ENCODE measurements at regions not wholly inside any gene's neighbourhood (a gene's known extent, or its start where the extent isn't known, plus 50 kb on each side); places are given as distances from the start of the nearest gene placed in this dataset.

DNA sequence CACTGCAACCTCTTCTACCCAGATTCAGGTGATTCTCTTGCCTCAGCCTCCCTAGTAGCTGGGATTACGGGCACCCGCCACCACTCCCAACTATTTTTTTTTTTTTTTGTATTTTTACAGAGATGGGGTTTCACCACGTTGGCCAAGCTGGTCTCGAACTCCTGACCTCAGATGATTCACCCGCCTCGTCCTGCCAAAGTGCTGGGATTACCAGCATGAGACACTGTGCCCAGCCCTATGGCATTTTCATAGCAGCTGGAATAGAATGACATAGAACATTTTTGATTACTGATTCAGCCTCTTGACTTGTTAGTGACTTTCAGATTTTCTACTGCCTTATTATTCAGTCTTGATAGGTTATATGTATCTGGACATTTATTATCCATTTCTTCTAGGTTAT is 1046.2 kb downstream of the AMY1C start:
- TF ChIP-seq, protein P1, sequence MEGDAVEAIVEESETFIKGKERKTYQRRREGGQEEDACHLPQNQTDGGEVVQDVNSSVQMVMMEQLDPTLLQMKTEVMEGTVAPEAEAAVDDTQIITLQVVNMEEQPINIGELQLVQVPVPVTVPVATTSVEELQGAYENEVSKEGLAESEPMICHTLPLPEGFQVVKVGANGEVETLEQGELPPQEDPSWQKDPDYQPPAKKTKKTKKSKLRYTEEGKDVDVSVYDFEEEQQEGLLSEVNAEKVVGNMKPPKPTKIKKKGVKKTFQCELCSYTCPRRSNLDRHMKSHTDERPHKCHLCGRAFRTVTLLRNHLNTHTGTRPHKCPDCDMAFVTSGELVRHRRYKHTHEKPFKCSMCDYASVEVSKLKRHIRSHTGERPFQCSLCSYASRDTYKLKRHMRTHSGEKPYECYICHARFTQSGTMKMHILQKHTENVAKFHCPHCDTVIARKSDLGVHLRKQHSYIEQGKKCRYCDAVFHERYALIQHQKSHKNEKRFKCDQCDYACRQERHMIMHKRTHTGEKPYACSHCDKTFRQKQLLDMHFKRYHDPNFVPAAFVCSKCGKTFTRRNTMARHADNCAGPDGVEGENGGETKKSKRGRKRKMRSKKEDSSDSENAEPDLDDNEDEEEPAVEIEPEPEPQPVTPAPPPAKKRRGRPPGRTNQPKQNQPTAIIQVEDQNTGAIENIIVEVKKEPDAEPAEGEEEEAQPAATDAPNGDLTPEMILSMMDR (IDR thresholded peaks at IDR 0.05; ENCODE audit: extremely low read depth, insufficient read depth, missing control alignments): no peak
- in situ Hi-C loops (cut with MboI; ENCODE audit: low pct_unique_long_range_greater_than_20kb, low sequenced_read_pairs, unreplicated experiment): no loop called here
- no peak for DNase-seq (ENCODE audit: low spot score)

DNA sequence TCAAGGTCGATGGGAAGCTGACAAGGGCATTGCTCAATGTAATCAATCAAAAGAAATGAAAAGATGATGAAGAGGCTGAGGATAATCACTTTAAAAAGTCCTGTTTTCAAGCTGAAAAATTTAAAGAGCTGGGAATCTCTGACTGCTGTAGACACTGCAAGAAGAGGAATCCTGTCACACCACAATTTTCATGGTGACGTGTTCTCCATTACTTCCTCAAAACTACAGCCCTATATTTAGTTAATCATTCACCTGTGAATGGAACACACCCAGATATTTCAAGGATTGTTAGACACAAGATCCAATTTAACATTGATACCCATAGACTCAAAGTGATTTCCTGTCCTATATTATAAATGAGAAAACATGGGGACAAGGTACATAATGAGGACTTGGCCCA is 1048.3 kb downstream of the AMY1C start:
- TF ChIP-seq, protein P1 (IDR thresholded peaks at IDR 0.05; ENCODE audit: extremely low read depth, insufficient read depth, missing control alignments): no peak
- in situ Hi-C loops (cut with MboI; ENCODE audit: low pct_unique_long_range_greater_than_20kb, low sequenced_read_pairs, unreplicated experiment): no loop called here
- DNase-seq (ENCODE audit: low spot score): no peak

DNA sequence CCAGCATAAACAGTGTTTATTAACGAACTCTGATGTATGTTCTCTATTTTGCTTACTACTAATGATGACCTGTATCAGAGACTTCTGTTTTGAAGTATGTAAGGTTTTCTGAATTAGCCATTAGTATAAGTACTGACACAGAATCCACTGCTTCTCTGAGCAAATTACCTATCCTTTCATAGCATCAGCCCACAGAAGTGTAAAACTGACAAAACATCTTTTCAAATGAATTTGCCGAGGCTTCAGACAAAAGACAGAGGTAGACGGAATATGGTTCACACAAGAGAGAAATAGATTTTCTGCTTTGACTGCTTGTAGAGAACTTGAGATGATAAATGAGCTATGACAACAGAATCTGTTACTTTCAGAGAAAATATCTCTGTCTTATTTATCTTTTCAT is 1051.6 kb downstream of the AMY1C start:
- in situ Hi-C loops (cut with MboI; ENCODE audit: low pct_unique_long_range_greater_than_20kb, low sequenced_read_pairs, unreplicated experiment): no loop called here
- TF ChIP-seq, protein P1 (IDR thresholded peaks at IDR 0.05; ENCODE audit: extremely low read depth, insufficient read depth, missing control alignments): no peak
- DNase-seq (ENCODE audit: low spot score): no peak

DNA sequence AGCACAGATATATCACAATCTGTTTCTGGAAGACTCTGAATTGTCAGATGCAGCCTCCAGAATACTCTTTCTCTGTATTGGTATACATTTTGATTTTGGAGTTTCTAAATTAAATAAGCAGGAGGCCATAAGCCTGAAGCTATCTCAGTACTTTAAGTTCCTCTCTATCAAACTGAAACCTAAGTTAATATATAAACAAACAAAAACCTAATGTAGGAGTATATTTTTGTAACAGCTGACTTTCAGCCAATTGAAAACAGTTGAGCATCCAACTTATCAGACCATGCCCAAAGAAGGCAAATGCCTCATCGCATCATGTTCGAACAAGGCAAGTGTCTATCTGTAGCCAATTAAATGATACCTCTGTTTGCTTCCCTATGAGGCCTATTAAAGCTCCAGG is 1054.4 kb downstream of the AMY1C start:
- DNase-seq (ENCODE audit: low spot score): no peak

DNA sequence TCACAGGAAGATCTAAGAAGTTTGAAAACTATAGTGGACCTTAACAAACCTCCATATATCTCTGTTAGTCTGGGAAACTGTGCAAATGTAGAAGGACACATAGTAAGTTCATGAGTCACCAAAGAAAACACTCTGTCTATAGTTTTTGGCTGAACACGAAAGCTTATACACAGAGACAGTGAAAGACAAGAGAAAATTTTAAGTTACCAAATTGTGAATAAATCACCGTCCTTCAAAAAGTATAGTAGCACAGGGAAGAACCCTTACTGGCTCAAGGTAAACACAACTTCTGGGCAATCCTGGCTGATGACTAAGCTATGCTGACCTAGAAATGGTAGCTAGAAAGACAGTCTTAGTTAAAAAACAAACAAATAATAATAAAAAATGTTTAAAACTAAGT is 1057.9 kb downstream of the AMY1C start:
- no peak for DNase-seq (ENCODE audit: low spot score)
- TF ChIP-seq, protein P1 (IDR thresholded peaks at IDR 0.05; ENCODE audit: extremely low read depth, insufficient read depth, missing control alignments): no peak
- in situ Hi-C loops (cut with MboI; ENCODE audit: low pct_unique_long_range_greater_than_20kb, low sequenced_read_pairs, unreplicated experiment): no loop called here

More for the DNA sequence above, 1054.4 kb downstream of the AMY1C start:
- in situ Hi-C loops (cut with MboI; ENCODE audit: low pct_unique_long_range_greater_than_20kb, low sequenced_read_pairs, unreplicated experiment): no loop called here
- TF ChIP-seq, protein P1 (IDR thresholded peaks at IDR 0.05; ENCODE audit: extremely low read depth, insufficient read depth, missing control alignments): no peak

DNA sequence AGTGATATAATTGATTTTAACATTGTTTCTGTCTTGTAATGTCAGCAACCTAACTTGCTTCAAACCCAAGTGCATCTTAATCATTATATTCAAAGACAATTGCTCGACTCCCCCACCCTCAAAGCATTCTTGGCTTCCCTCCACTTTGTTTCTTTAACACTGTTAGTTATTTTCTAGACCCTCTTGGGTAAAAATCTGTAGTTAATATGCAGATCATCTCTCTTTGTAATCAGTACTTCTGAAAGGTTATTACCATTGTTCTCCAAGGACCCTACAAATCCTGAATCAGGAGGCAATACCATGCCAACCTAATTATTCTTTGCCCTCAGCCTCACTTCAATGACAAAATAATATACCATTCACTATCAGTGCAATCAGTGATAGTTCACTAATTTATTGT is 1075.7 kb downstream of the AMY1C start:
- in situ Hi-C loops (cut with MboI; ENCODE audit: low pct_unique_long_range_greater_than_20kb, low sequenced_read_pairs, unreplicated experiment): no loop called here
- TF ChIP-seq, protein P1 (IDR thresholded peaks at IDR 0.05; ENCODE audit: extremely low read depth, insufficient read depth, missing control alignments): no peak
- no peak for DNase-seq (ENCODE audit: low spot score)

DNA sequence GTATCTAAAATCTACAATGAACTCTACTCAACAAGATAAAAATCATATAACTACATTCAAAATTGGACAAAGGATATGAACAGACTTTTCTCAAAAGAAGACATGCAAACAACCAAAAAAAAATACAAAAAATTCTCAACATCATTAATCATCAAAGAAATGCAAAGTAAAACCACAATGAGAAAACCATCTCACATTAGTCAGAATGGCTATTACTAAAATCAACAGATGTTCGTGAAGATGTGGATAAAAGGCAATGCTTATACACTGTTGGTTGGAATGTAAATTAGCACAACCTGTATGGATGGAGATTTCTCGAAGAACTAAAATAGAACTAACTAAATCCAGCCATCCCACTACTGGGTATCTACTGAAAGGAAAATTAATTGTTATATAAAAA is 1080.8 kb downstream of the AMY1C start:
- TF ChIP-seq, protein P1 (IDR thresholded peaks at IDR 0.05; ENCODE audit: extremely low read depth, insufficient read depth, missing control alignments): no peak
- DNase-seq (ENCODE audit: low spot score): no peak
- in situ Hi-C loops (cut with MboI; ENCODE audit: low pct_unique_long_range_greater_than_20kb, low sequenced_read_pairs, unreplicated experiment): no loop called here

All from GM13977 (cell line).